ENCODE measurements at regions not wholly inside any gene's neighbourhood (a gene's known extent, or its start where the extent isn't known, plus 50 kb on each side); places are given as distances from the start of the nearest gene placed in this dataset.
"Not testable (repeated sequence)": the region's sequence is repeated elsewhere in the genome, so short reads cannot be mapped to it uniquely, and the experiment has no call there.

- DNase-seq = no peak
These were observed 195.1 kb upstream of the NR5A2 start for GRCh38 chr1:199832451-199832850.

GRCh38 chr1:199834711-199835110 is 192.8 kb upstream of the NR5A2 start:
- no peak for DNase-seq

- DNase-seq = no peak
These were observed 191.1 kb upstream of the NR5A2 start for GRCh38 chr1:199836430-199836829.

- DNase-seq = no peak
These were observed 190.2 kb upstream of the NR5A2 start for GRCh38 chr1:199837321-199837720.

- not testable (repeated sequence) for DNase-seq
These were observed 187.9 kb upstream of the NR5A2 start for GRCh38 chr1:199839608-199840007.

- DNase-seq = not testable (repeated sequence)
These were observed 184.4 kb upstream of the NR5A2 start for GRCh38 chr1:199843096-199843495.

GRCh38 chr1:199843861-199844260 is 183.6 kb upstream of the NR5A2 start:
- no peak for DNase-seq

- DNase-seq = no peak
These were observed 180.5 kb upstream of the NR5A2 start for GRCh38 chr1:199847021-199847420.

- DNase-seq = no peak
These were observed 175.9 kb upstream of the NR5A2 start for GRCh38 chr1:199851439-199852140.

- no peak for DNase-seq
These were observed 172.7 kb upstream of the NR5A2 start for GRCh38 chr1:199854686-199855321.

GRCh38 chr1:199855580-199855979 is 171.9 kb upstream of the NR5A2 start:
- no peak for DNase-seq

- DNase-seq = no peak
These were observed 171.2 kb upstream of the NR5A2 start for GRCh38 chr1:199856216-199856780.

- peak; percentile 66 to 82 for DNase-seq
These were observed 170.4 kb upstream of the NR5A2 start for GRCh38 chr1:199857108-199857507.

- DNase-seq = no peak
These were observed 170.0 kb upstream of the NR5A2 start for GRCh38 chr1:199857516-199857915.

- DNase-seq = no peak
These were observed 169.3 kb upstream of the NR5A2 start for GRCh38 chr1:199858171-199858570.

GRCh38 chr1:199858856-199859255 is 168.7 kb upstream of the NR5A2 start:
- no peak for DNase-seq

GRCh38 chr1:199859491-199859933 is 168.0 kb upstream of the NR5A2 start:
- DNase-seq = peak; percentile 97

- peak; percentile 41 to 50 for DNase-seq
These were observed 166.3 kb upstream of the NR5A2 start for GRCh38 chr1:199861020-199861795.

- DNase-seq = no peak
These were observed 165.5 kb upstream of the NR5A2 start for GRCh38 chr1:199862047-199862446.

GRCh38 chr1:199866210-199866617 is 161.3 kb upstream of the NR5A2 start:
- no peak for DNase-seq

GRCh38 chr1:199867601-199868000 is 159.9 kb upstream of the NR5A2 start:
- DNase-seq = peak; percentile 97

GRCh38 chr1:199868777-199869176 is 158.7 kb upstream of the NR5A2 start:
- DNase-seq = no peak

GRCh38 chr1:199875337-199875736 is 152.2 kb upstream of the NR5A2 start:
- no peak for DNase-seq

All from Kasumi-1 (cell line).